H9 (cell line): ENCODE measurements at regions not wholly inside any gene's neighbourhood (a gene's known extent, or its start where the extent isn't known, plus 50 kb on each side); places are given as distances from the start of the nearest gene placed in this dataset.

Experiments
- DNase-seq: peaks from one replicate; pipeline ENCODE4 v3.0.0-alpha.2; 2017
- H2AFZ ChIP-seq: one replicate; pipeline ENCODE4 v1.6.1; 2013; ENCODE audit warnings: mild to moderate bottlenecking, low read length, control low read depth, moderate library complexity
- H2AK5ac ChIP-seq: 2 replicates; pipeline ENCODE4 v1.6.1; 2013; ENCODE audit warnings: low read length, control low read depth, mixed read lengths; ENCODE audit not compliant: insufficient read length
- H2BK120ac ChIP-seq: one replicate; pipeline ENCODE4 v1.6.1; 2013; ENCODE audit warnings: low read depth, mild to moderate bottlenecking, low read length, control low read depth, inconsistent platforms; ENCODE audit not compliant: poor library complexity, severe bottlenecking
- H2BK12ac ChIP-seq: 2 replicates; pipeline ENCODE4 v1.6.1; 2013; ENCODE audit warnings: low read length, control low read depth, mixed read lengths, low read depth; ENCODE audit not compliant: insufficient read length
- H2BK15ac ChIP-seq: 2 replicates; pipeline ENCODE4 v1.6.1; 2013; ENCODE audit warnings: low read depth, low read length, control low read depth
- H2BK20ac ChIP-seq: one replicate; pipeline ENCODE4 v1.6.1; 2013; ENCODE audit warnings: low read depth, mild to moderate bottlenecking, low read length, control low read depth, inconsistent platforms; ENCODE audit not compliant: poor library complexity, severe bottlenecking
- H2BK5ac ChIP-seq: 2 replicates; pipeline ENCODE4 v1.6.1; 2013; ENCODE audit warnings: low read length, control low read depth, mixed read lengths; ENCODE audit not compliant: insufficient read length
- H3K14ac ChIP-seq: 2 replicates; pipeline ENCODE4 v1.6.1; 2013; ENCODE audit warnings: low read length, control low read depth; ENCODE audit not compliant: insufficient read depth
- H3K18ac ChIP-seq: 2 replicates; pipeline ENCODE4 v1.6.1; 2013; ENCODE audit warnings: low read depth, mild to moderate bottlenecking, mixed read lengths, low read length, control low read depth; ENCODE audit not compliant: insufficient read length
- H3K23ac ChIP-seq: 2 replicates; pipeline ENCODE4 v1.6.1; 2013; ENCODE audit warnings: low read length, control low read depth, mixed read lengths, low read depth; ENCODE audit not compliant: insufficient read length
- H3K23me2 ChIP-seq: 2 replicates; pipeline ENCODE4 v1.6.1; 2013; ENCODE audit warnings: low read depth, mild to moderate bottlenecking, mixed read lengths, low read length, control low read depth; ENCODE audit not compliant: insufficient read length, poor library complexity, severe bottlenecking
- H3K27ac ChIP-seq: 2 replicates; pipeline ENCODE4 v1.5.1; 2013; ENCODE audit warnings: low read length, control low read depth, mixed read lengths, low read depth; ENCODE audit not compliant: insufficient read length
- H3K27me3 ChIP-seq: 2 replicates; pipeline ENCODE4 v1.6.1; 2013; ENCODE audit warnings: low read length, control low read depth, inconsistent platforms; ENCODE audit not compliant: insufficient read depth
- H3K4ac ChIP-seq: 2 replicates; pipeline ENCODE4 v1.6.1; 2013; ENCODE audit warnings: low read depth, mild to moderate bottlenecking, control low read depth, inconsistent platforms, low read length, moderate library complexity
- H3K4me1 ChIP-seq: 2 replicates; pipeline ENCODE4 v1.6.1; 2013; ENCODE audit warnings: low read length, control low read depth, inconsistent platforms; ENCODE audit not compliant: insufficient read depth
- H3K4me2 ChIP-seq: 2 replicates; pipeline ENCODE4 v1.6.1; 2013; ENCODE audit warnings: low read length, control low read depth, mixed read lengths; ENCODE audit not compliant: insufficient read length, insufficient read depth
- H3K56ac ChIP-seq: 2 replicates; pipeline ENCODE4 v1.6.1; 2013; ENCODE audit warnings: low read depth, mild to moderate bottlenecking, mixed read lengths, low read length, control low read depth; ENCODE audit not compliant: insufficient read length
- H3K79me1 ChIP-seq: 2 replicates; pipeline ENCODE4 v1.6.1; 2013; ENCODE audit warnings: low read depth, mild to moderate bottlenecking, moderate library complexity, low read length, control low read depth, inconsistent platforms; ENCODE audit not compliant: insufficient read depth, poor library complexity, severe bottlenecking
- H3K79me2 ChIP-seq: 2 replicates; pipeline ENCODE4 v1.6.1; 2013; ENCODE audit warnings: low read length, control low read depth, inconsistent platforms; ENCODE audit not compliant: insufficient read depth
- H3K9ac ChIP-seq: 2 replicates; pipeline ENCODE4 v1.6.1; 2013; ENCODE audit warnings: low read length, control low read depth, mixed read lengths; ENCODE audit not compliant: insufficient read length; ENCODE audit errors: extremely low read depth
- H3K9me3 ChIP-seq: one replicate; pipeline ENCODE4 v1.6.1; 2013; ENCODE audit warnings: low read depth, low read length, inconsistent platforms; ENCODE audit not compliant: control insufficient read depth
- H3T11ph ChIP-seq: one replicate; pipeline ENCODE4 v1.6.1; 2013; ENCODE audit warnings: mild to moderate bottlenecking, low read length, control low read depth, inconsistent platforms
- H4K20me1 ChIP-seq: one replicate; pipeline ENCODE4 v1.6.1; 2013; ENCODE audit not compliant: control insufficient read depth, insufficient read length, insufficient read depth
- H4K5ac ChIP-seq: 2 replicates; pipeline ENCODE4 v1.6.1; 2013; ENCODE audit warnings: low read depth, mild to moderate bottlenecking, mixed read lengths, low read length, control low read depth; ENCODE audit not compliant: insufficient read length
- H4K8ac ChIP-seq: replicated peaks from 2 replicates; pipeline ENCODE4 v1.6.1; 2013; ENCODE audit warnings: low read length, control low read depth, mixed read lengths, low read depth; ENCODE audit not compliant: insufficient read length
- H4K91ac ChIP-seq: 2 replicates; pipeline ENCODE4 v1.6.1; 2013; ENCODE audit warnings: low read depth, mild to moderate bottlenecking, moderate library complexity, mixed read lengths, low read length, control low read depth; ENCODE audit not compliant: insufficient read length
- H3K27ac Mint-ChIP-seq, 3 experiments: 2 replicates in 2 of 3; 3 replicates in 1 of 3; pipeline ENCODE4 v1.8.0; 2020 to 2021; ENCODE audit warnings: mixed read lengths in 3 of 3, mild to moderate bottlenecking in 1 of 3, moderate library complexity in 1 of 3
- H3K27me3 Mint-ChIP-seq: 2 replicates; pipeline ENCODE4 v1.8.0; 2021; ENCODE audit warnings: low read depth, mild to moderate bottlenecking, moderate library complexity, mixed read lengths
- H3K36me3 Mint-ChIP-seq, 3 experiments: 2 replicates in 2 of 3; 3 replicates in 1 of 3; pipeline ENCODE4 v1.8.0; 2020 to 2021; ENCODE audit warnings: low read depth in 3 of 3, mixed read lengths in 3 of 3; ENCODE audit not compliant: insufficient read depth in 1 of 3
- H3K4me1 Mint-ChIP-seq, 2 experiments: 2 replicates each; pipeline ENCODE4 v1.8.0; 2020; ENCODE audit warnings: mixed read lengths in 2 of 2
- H3K4me3 Mint-ChIP-seq, 2 experiments: 2 replicates in 1 of 2; 3 replicates in 1 of 2; pipeline ENCODE4 v1.8.0; 2020 to 2021; ENCODE audit warnings: mild to moderate bottlenecking in 2 of 2, mixed read lengths in 2 of 2, moderate library complexity in 1 of 2
- H3K9me3 Mint-ChIP-seq, 2 experiments: 2 replicates in 1 of 2; 3 replicates in 1 of 2; pipeline ENCODE4 v1.8.0; 2020; ENCODE audit warnings: mild to moderate bottlenecking in 2 of 2, mixed read lengths in 2 of 2, moderate library complexity in 1 of 2
- WGBS: extraction: QIAGEN DNeasy Blood & Tissue Kit; methylation state at CpG from one replicate; pipeline ENCODE4 v1.1.7; 2013; ENCODE audit warnings: missing lambda C conversion rate, low lambda C conversion rate, mixed read lengths; ENCODE audit not compliant: insufficient read length; ENCODE audit errors: extremely low coverage; 5-methylcytosine and 5-hydroxymethylcytosine counted together
- TF ChIP-seq, protein P1 (sequence below): fragments of 200-600 bp; sonication (generic); conservative IDR thresholded peaks from 3 replicates; pipeline ENCODE4 v1.8.0; 2021; ENCODE audit warnings: antibody characterized with exemption, mild to moderate bottlenecking

- H3K56ac ChIP-seq, result no peak overlapping the region
- H3K27ac Mint-ChIP-seq, result no peak overlapping the region
- H4K91ac ChIP-seq, result no peak overlapping the region
- no peak overlapping the region for H2BK12ac ChIP-seq
- H3K23me2 ChIP-seq, result no peaks in the 10 kb centered on the region
- H4K20me1 ChIP-seq, result no peaks in the 10 kb centered on the region
- H2BK15ac ChIP-seq, result no peak overlapping the region
- H3K36me3 Mint-ChIP-seq, result no peaks in the 10 kb centered on the region
- TF ChIP-seq, protein P1, sequence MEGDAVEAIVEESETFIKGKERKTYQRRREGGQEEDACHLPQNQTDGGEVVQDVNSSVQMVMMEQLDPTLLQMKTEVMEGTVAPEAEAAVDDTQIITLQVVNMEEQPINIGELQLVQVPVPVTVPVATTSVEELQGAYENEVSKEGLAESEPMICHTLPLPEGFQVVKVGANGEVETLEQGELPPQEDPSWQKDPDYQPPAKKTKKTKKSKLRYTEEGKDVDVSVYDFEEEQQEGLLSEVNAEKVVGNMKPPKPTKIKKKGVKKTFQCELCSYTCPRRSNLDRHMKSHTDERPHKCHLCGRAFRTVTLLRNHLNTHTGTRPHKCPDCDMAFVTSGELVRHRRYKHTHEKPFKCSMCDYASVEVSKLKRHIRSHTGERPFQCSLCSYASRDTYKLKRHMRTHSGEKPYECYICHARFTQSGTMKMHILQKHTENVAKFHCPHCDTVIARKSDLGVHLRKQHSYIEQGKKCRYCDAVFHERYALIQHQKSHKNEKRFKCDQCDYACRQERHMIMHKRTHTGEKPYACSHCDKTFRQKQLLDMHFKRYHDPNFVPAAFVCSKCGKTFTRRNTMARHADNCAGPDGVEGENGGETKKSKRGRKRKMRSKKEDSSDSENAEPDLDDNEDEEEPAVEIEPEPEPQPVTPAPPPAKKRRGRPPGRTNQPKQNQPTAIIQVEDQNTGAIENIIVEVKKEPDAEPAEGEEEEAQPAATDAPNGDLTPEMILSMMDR, result no peak
- no peak overlapping the region for H2BK5ac ChIP-seq
- H3K79me2 ChIP-seq, result no peaks in the 10 kb centered on the region
- H3K4me2 ChIP-seq, result no peak overlapping the region
- H3K18ac ChIP-seq, result no peak overlapping the region
- H4K8ac ChIP-seq, result no peak overlapping the region
- H3K27me3 Mint-ChIP-seq, result no peaks in the 10 kb centered on the region
- no peak overlapping the region for H2AK5ac ChIP-seq
- no peak overlapping the region for H4K5ac ChIP-seq
- H2BK20ac ChIP-seq, result no peak overlapping the region
- H2AFZ ChIP-seq, result no peak overlapping the region
- H3K23ac ChIP-seq, result no peak overlapping the region
- H3K4me1 Mint-ChIP-seq, result no peaks in the 10 kb centered on the region
- no peak overlapping the region for H3K27ac ChIP-seq
- H3K14ac ChIP-seq, result no peak overlapping the region
- H3K79me1 ChIP-seq, result no peaks in the 10 kb centered on the region
- no peak for DNase-seq
- no CpG with 5 or more reads among the region's 7 CpGs for WGBS
- no peak overlapping the region for H2BK120ac ChIP-seq
- no peaks in the 10 kb centered on the region for H3K27me3 ChIP-seq
- no peaks in the 10 kb centered on the region for H3K9me3 Mint-ChIP-seq
- no peak overlapping the region for H3T11ph ChIP-seq
- H3K4ac ChIP-seq, result no peak overlapping the region
- no peak overlapping the region for H3K9ac ChIP-seq
- H3K9me3 ChIP-seq, result no peaks in the 10 kb centered on the region
- no peaks in the 10 kb centered on the region for H3K4me1 ChIP-seq
- no peak overlapping the region for H3K4me3 Mint-ChIP-seq
These were observed 431.5 kb upstream of the ARID1B start for GRCh38 chr6:156345700-156346099.
